H9 (cell line): ENCODE measurements at regions not wholly inside any gene's neighbourhood (a gene's known extent, or its start where the extent isn't known, plus 50 kb on each side); places are given as distances from the start of the nearest gene placed in this dataset.

Experiments used
- DNase-seq: peaks from one replicate; pipeline ENCODE4 v3.0.0-alpha.2; 2017
- H2AFZ ChIP-seq: one replicate; pipeline ENCODE4 v1.6.1; 2013; ENCODE audit warnings: mild to moderate bottlenecking, low read length, control low read depth, moderate library complexity
- H2AK5ac ChIP-seq: 2 replicates; pipeline ENCODE4 v1.6.1; 2013; ENCODE audit warnings: low read length, control low read depth, mixed read lengths; ENCODE audit not compliant: insufficient read length
- H2BK120ac ChIP-seq: one replicate; pipeline ENCODE4 v1.6.1; 2013; ENCODE audit warnings: low read depth, mild to moderate bottlenecking, low read length, control low read depth, inconsistent platforms; ENCODE audit not compliant: poor library complexity, severe bottlenecking
- H2BK12ac ChIP-seq: 2 replicates; pipeline ENCODE4 v1.6.1; 2013; ENCODE audit warnings: low read length, control low read depth, mixed read lengths, low read depth; ENCODE audit not compliant: insufficient read length
- H2BK15ac ChIP-seq: 2 replicates; pipeline ENCODE4 v1.6.1; 2013; ENCODE audit warnings: low read depth, low read length, control low read depth
- H2BK20ac ChIP-seq: one replicate; pipeline ENCODE4 v1.6.1; 2013; ENCODE audit warnings: low read depth, mild to moderate bottlenecking, low read length, control low read depth, inconsistent platforms; ENCODE audit not compliant: poor library complexity, severe bottlenecking
- H2BK5ac ChIP-seq: 2 replicates; pipeline ENCODE4 v1.6.1; 2013; ENCODE audit warnings: low read length, control low read depth, mixed read lengths; ENCODE audit not compliant: insufficient read length
- H3K14ac ChIP-seq: 2 replicates; pipeline ENCODE4 v1.6.1; 2013; ENCODE audit warnings: low read length, control low read depth; ENCODE audit not compliant: insufficient read depth
- H3K18ac ChIP-seq: 2 replicates; pipeline ENCODE4 v1.6.1; 2013; ENCODE audit warnings: low read depth, mild to moderate bottlenecking, mixed read lengths, low read length, control low read depth; ENCODE audit not compliant: insufficient read length
- H3K23ac ChIP-seq: 2 replicates; pipeline ENCODE4 v1.6.1; 2013; ENCODE audit warnings: low read length, control low read depth, mixed read lengths, low read depth; ENCODE audit not compliant: insufficient read length
- H3K23me2 ChIP-seq: 2 replicates; pipeline ENCODE4 v1.6.1; 2013; ENCODE audit warnings: low read depth, mild to moderate bottlenecking, mixed read lengths, low read length, control low read depth; ENCODE audit not compliant: insufficient read length, poor library complexity, severe bottlenecking
- H3K27ac ChIP-seq: 2 replicates; pipeline ENCODE4 v1.5.1; 2013; ENCODE audit warnings: low read length, control low read depth, mixed read lengths, low read depth; ENCODE audit not compliant: insufficient read length
- H3K27me3 ChIP-seq: 2 replicates; pipeline ENCODE4 v1.6.1; 2013; ENCODE audit warnings: low read length, control low read depth, inconsistent platforms; ENCODE audit not compliant: insufficient read depth
- H3K4ac ChIP-seq: 2 replicates; pipeline ENCODE4 v1.6.1; 2013; ENCODE audit warnings: low read depth, mild to moderate bottlenecking, control low read depth, inconsistent platforms, low read length, moderate library complexity
- H3K4me1 ChIP-seq: 2 replicates; pipeline ENCODE4 v1.6.1; 2013; ENCODE audit warnings: low read length, control low read depth, inconsistent platforms; ENCODE audit not compliant: insufficient read depth
- H3K4me2 ChIP-seq: 2 replicates; pipeline ENCODE4 v1.6.1; 2013; ENCODE audit warnings: low read length, control low read depth, mixed read lengths; ENCODE audit not compliant: insufficient read length, insufficient read depth
- H3K56ac ChIP-seq: 2 replicates; pipeline ENCODE4 v1.6.1; 2013; ENCODE audit warnings: low read depth, mild to moderate bottlenecking, mixed read lengths, low read length, control low read depth; ENCODE audit not compliant: insufficient read length
- H3K79me1 ChIP-seq: 2 replicates; pipeline ENCODE4 v1.6.1; 2013; ENCODE audit warnings: low read depth, mild to moderate bottlenecking, moderate library complexity, low read length, control low read depth, inconsistent platforms; ENCODE audit not compliant: insufficient read depth, poor library complexity, severe bottlenecking
- H3K79me2 ChIP-seq: 2 replicates; pipeline ENCODE4 v1.6.1; 2013; ENCODE audit warnings: low read length, control low read depth, inconsistent platforms; ENCODE audit not compliant: insufficient read depth
- H3K9ac ChIP-seq: 2 replicates; pipeline ENCODE4 v1.6.1; 2013; ENCODE audit warnings: low read length, control low read depth, mixed read lengths; ENCODE audit not compliant: insufficient read length; ENCODE audit errors: extremely low read depth
- H3K9me3 ChIP-seq: one replicate; pipeline ENCODE4 v1.6.1; 2013; ENCODE audit warnings: low read depth, low read length, inconsistent platforms; ENCODE audit not compliant: control insufficient read depth
- H3T11ph ChIP-seq: one replicate; pipeline ENCODE4 v1.6.1; 2013; ENCODE audit warnings: mild to moderate bottlenecking, low read length, control low read depth, inconsistent platforms
- H4K20me1 ChIP-seq: one replicate; pipeline ENCODE4 v1.6.1; 2013; ENCODE audit not compliant: control insufficient read depth, insufficient read length, insufficient read depth
- H4K5ac ChIP-seq: 2 replicates; pipeline ENCODE4 v1.6.1; 2013; ENCODE audit warnings: low read depth, mild to moderate bottlenecking, mixed read lengths, low read length, control low read depth; ENCODE audit not compliant: insufficient read length
- H4K8ac ChIP-seq: replicated peaks from 2 replicates; pipeline ENCODE4 v1.6.1; 2013; ENCODE audit warnings: low read length, control low read depth, mixed read lengths, low read depth; ENCODE audit not compliant: insufficient read length
- H4K91ac ChIP-seq: 2 replicates; pipeline ENCODE4 v1.6.1; 2013; ENCODE audit warnings: low read depth, mild to moderate bottlenecking, moderate library complexity, mixed read lengths, low read length, control low read depth; ENCODE audit not compliant: insufficient read length
- H3K27ac Mint-ChIP-seq, 3 experiments: 2 replicates in 2 of 3; 3 replicates in 1 of 3; pipeline ENCODE4 v1.8.0; 2020 to 2021; ENCODE audit warnings: mixed read lengths in 3 of 3, mild to moderate bottlenecking in 1 of 3, moderate library complexity in 1 of 3
- H3K27me3 Mint-ChIP-seq: 2 replicates; pipeline ENCODE4 v1.8.0; 2021; ENCODE audit warnings: low read depth, mild to moderate bottlenecking, moderate library complexity, mixed read lengths
- H3K36me3 Mint-ChIP-seq, 3 experiments: 2 replicates in 2 of 3; 3 replicates in 1 of 3; pipeline ENCODE4 v1.8.0; 2020 to 2021; ENCODE audit warnings: low read depth in 3 of 3, mixed read lengths in 3 of 3; ENCODE audit not compliant: insufficient read depth in 1 of 3
- H3K4me1 Mint-ChIP-seq, 2 experiments: 2 replicates each; pipeline ENCODE4 v1.8.0; 2020; ENCODE audit warnings: mixed read lengths in 2 of 2
- H3K4me3 Mint-ChIP-seq, 2 experiments: 2 replicates in 1 of 2; 3 replicates in 1 of 2; pipeline ENCODE4 v1.8.0; 2020 to 2021; ENCODE audit warnings: mild to moderate bottlenecking in 2 of 2, mixed read lengths in 2 of 2, moderate library complexity in 1 of 2
- H3K9me3 Mint-ChIP-seq, 2 experiments: 2 replicates in 1 of 2; 3 replicates in 1 of 2; pipeline ENCODE4 v1.8.0; 2020; ENCODE audit warnings: mild to moderate bottlenecking in 2 of 2, mixed read lengths in 2 of 2, moderate library complexity in 1 of 2
- WGBS: extraction: QIAGEN DNeasy Blood & Tissue Kit; methylation state at CpG from one replicate; pipeline ENCODE4 v1.1.7; 2013; ENCODE audit warnings: missing lambda C conversion rate, low lambda C conversion rate, mixed read lengths; ENCODE audit not compliant: insufficient read length; ENCODE audit errors: extremely low coverage; 5-methylcytosine and 5-hydroxymethylcytosine counted together
- TF ChIP-seq, protein P1 (sequence below): fragments of 200-600 bp; sonication (generic); conservative IDR thresholded peaks from 3 replicates; pipeline ENCODE4 v1.8.0; 2021; ENCODE audit warnings: antibody characterized with exemption, mild to moderate bottlenecking

DNA sequence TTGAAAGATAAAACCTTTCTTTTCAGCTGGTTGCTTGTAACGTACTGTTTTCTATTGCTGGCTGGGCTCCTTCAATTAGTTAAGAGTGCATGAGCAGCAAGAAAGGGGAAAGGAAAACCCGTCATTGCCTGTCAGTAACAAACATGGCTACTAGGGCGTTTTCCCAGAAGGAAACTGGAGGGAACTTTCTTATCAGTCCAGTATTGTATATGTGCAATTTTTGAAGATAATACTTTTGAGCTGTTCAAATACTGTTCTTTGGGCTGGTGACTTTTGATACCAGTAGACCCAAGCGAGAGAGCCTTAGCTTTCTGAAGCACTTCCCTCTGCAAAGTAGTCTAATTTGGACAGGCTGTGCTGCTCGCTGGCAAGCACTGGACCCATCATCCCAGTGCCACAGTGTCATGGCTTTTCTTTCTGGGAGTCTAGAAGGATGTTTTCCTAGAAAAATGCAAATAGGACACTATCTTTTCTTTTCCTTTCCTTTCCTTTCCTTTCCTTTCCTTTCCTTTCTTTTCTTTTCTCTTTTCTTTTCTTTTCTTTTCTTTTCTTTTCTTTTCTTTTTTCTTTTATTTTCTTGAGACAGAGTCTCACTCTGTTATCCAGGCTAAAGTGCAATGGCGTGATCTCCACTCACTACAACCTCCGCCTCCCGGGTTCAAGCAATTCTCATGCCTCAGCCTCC, 149.9 kb upstream of the SMIM23 start:
- Histone ChIP-seq H3K4me1 (no peaks in the 10 kb centered on the region), H3K79me2 (no peaks in the 10 kb centered on the region), H2BK20ac (no peak overlapping the region), H2AK5ac (no peak overlapping the region), H3K79me1 (no peaks in the 10 kb centered on the region), H2BK12ac (no peak overlapping the region), H3K4me2 (no peak overlapping the region), H3K9ac (no peak overlapping the region), H3T11ph (no peak overlapping the region), H3K14ac (no peak overlapping the region), H4K91ac (no peak overlapping the region), H2BK5ac (no peak overlapping the region), H3K56ac (no peak overlapping the region), H3K27ac (no peak overlapping the region), H3K9me3 (no peaks in the 10 kb centered on the region), H4K20me1 (no peaks in the 10 kb centered on the region), H4K5ac (no peak overlapping the region), H2BK120ac (no peak overlapping the region), H2AFZ (no peak overlapping the region), H3K18ac (no peak overlapping the region), H4K8ac (no peak overlapping the region), H3K23me2 (no peaks in the 10 kb centered on the region), H3K23ac (no peak overlapping the region), H2BK15ac (no peak overlapping the region), H3K4ac (no peak overlapping the region), H3K27me3 (no peaks in the 10 kb centered on the region; the same call in 1 of the 2 replicates)
- peaks cover 19% of the 10 kb centered on the region for H3K27me3 Mint-ChIP-seq
- DNase-seq = no peak
- no peaks in the 10 kb centered on the region for H3K36me3 Mint-ChIP-seq
- no peak overlapping the region for H3K27ac Mint-ChIP-seq
- no peaks in the 10 kb centered on the region for H3K4me1 Mint-ChIP-seq
- no CpG with 5 or more reads among the region's 8 CpGs for WGBS
- TF ChIP-seq, protein P1, sequence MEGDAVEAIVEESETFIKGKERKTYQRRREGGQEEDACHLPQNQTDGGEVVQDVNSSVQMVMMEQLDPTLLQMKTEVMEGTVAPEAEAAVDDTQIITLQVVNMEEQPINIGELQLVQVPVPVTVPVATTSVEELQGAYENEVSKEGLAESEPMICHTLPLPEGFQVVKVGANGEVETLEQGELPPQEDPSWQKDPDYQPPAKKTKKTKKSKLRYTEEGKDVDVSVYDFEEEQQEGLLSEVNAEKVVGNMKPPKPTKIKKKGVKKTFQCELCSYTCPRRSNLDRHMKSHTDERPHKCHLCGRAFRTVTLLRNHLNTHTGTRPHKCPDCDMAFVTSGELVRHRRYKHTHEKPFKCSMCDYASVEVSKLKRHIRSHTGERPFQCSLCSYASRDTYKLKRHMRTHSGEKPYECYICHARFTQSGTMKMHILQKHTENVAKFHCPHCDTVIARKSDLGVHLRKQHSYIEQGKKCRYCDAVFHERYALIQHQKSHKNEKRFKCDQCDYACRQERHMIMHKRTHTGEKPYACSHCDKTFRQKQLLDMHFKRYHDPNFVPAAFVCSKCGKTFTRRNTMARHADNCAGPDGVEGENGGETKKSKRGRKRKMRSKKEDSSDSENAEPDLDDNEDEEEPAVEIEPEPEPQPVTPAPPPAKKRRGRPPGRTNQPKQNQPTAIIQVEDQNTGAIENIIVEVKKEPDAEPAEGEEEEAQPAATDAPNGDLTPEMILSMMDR = no peak
- no peak overlapping the region for H3K4me3 Mint-ChIP-seq
- H3K9me3 Mint-ChIP-seq = no peaks in the 10 kb centered on the region
